Neural progenitor cell (in vitro differentiated cells): ENCODE measurements at regions not wholly inside any gene's neighbourhood (a gene's known extent, or its start where the extent isn't known, plus 50 kb on each side); places are given as distances from the start of the nearest gene placed in this dataset.

Experiments used
- DNase-seq: peaks from one replicate; pipeline ENCODE4 v3.0.0-alpha.2; 2016; ENCODE audit warnings: low spot score
- H2AFZ ChIP-seq: fragments of 200-600 bp; sonication (generic); replicated peaks from 2 replicates; pipeline ENCODE4 v1.6.1; 2016; ENCODE audit warnings: antibody characterized with exemption
- H3F3A ChIP-seq: fragments of 200-600 bp; sonication (generic); 2 replicates; pipeline ENCODE4 v1.6.1; 2016; ENCODE audit warnings: antibody characterized with exemption, low read depth
- H3K27ac ChIP-seq: fragments of 200-600 bp; sonication (generic); 2 replicates; pipeline ENCODE4 v1.5.1; 2016; ENCODE audit warnings: mild to moderate bottlenecking
- H3K27me3 ChIP-seq: fragments of 200-600 bp; sonication (generic); 2 replicates; pipeline ENCODE4 v1.6.1; 2016; ENCODE audit warnings: mild to moderate bottlenecking, moderate library complexity
- H3K36me3 ChIP-seq: fragments of 200-600 bp; sonication (generic); 2 replicates; pipeline ENCODE4 v1.5.1; 2016
- H3K4me1 ChIP-seq: fragments of 200-600 bp; sonication (generic); 2 replicates; pipeline ENCODE4 v1.6.1; 2016; ENCODE audit warnings: mixed run types
- H3K4me2 ChIP-seq: fragments of 200-600 bp; sonication (generic); 2 replicates; pipeline ENCODE4 v1.6.1; 2016
- H3K4me3 ChIP-seq: fragments of 200-600 bp; sonication (generic); 2 replicates; pipeline ENCODE4 v1.5.1; 2016
- H3K79me2 ChIP-seq: fragments of 200-600 bp; sonication (generic); 2 replicates; pipeline ENCODE4 v1.6.1; 2016; ENCODE audit warnings: low read depth
- H3K9ac ChIP-seq: fragments of 200-600 bp; sonication (generic); 2 replicates; pipeline ENCODE4 v1.6.1; 2016
- H3K9me3 ChIP-seq: fragments of 200-600 bp; sonication (generic); 2 replicates; pipeline ENCODE4 v1.5.1; 2016; ENCODE audit warnings: low read depth
- H4K20me1 ChIP-seq: fragments of 200-600 bp; sonication (generic); 2 replicates; pipeline ENCODE4 v1.6.1; 2016; ENCODE audit warnings: low read depth
- H3K27ac Mint-ChIP-seq: 3 replicates; pipeline ENCODE4 v1.8.0; 2021; ENCODE audit warnings: mixed read lengths
- H3K27me3 Mint-ChIP-seq: 2 replicates; pipeline ENCODE4 v1.8.0; 2022; ENCODE audit warnings: low read depth, mild to moderate bottlenecking, inconsistent platforms, moderate library complexity, mixed read lengths; ENCODE audit not compliant: insufficient read depth
- H3K36me3 Mint-ChIP-seq: 3 replicates; pipeline ENCODE4 v1.8.0; 2021; ENCODE audit warnings: mixed read lengths
- H3K4me1 Mint-ChIP-seq: 3 replicates; pipeline ENCODE4 v1.8.0; 2021; ENCODE audit warnings: mixed read lengths
- H3K4me3 Mint-ChIP-seq: 3 replicates; pipeline ENCODE4 v1.8.0; 2021; ENCODE audit warnings: mild to moderate bottlenecking, moderate library complexity, mixed read lengths
- H3K9me3 Mint-ChIP-seq: 3 replicates; pipeline ENCODE4 v1.8.0; 2020; ENCODE audit warnings: mixed read lengths
- CTCF ChIP-seq: fragments of 200-600 bp; sonication (generic); IDR thresholded peaks from 2 replicates; pipeline ENCODE4 v1.5.1; 2017; ENCODE audit warnings: antibody characterized with exemption, mild to moderate bottlenecking
- EZH2 ChIP-seq: fragments of 200-600 bp; sonication (generic); IDR thresholded peaks from 2 replicates; pipeline ENCODE4 v1.6.1; 2017; ENCODE audit warnings: antibody characterized with exemption, mild to moderate bottlenecking, moderate library complexity
- EZH2phosphoT487 ChIP-seq: fragments of 200-600 bp; sonication (generic); IDR thresholded peaks from 2 replicates; pipeline ENCODE4 v1.6.1; 2017; ENCODE audit warnings: antibody characterized with exemption

- Histone ChIP-seq H3K36me3 (no peaks in the 10 kb centered on the region), H3K4me1 (peaks cover 6% of the 10 kb centered on the region), H3K79me2 (no peaks in the 10 kb centered on the region), H2AFZ (no peak overlapping the region), H3K4me3 (no peak overlapping the region), H3K9ac (no peak overlapping the region), H3K27me3 (no peaks in the 10 kb centered on the region), H3K27ac (no peak overlapping the region), H3K4me2 (no peak overlapping the region), H4K20me1 (no peaks in the 10 kb centered on the region), H3F3A (peaks cover 20% of the 10 kb centered on the region), H3K9me3 (no peaks in the 10 kb centered on the region)
- no peaks in the 10 kb centered on the region for H3K36me3 Mint-ChIP-seq
- no peak for DNase-seq
- H3K27ac Mint-ChIP-seq = no peak overlapping the region
- TF ChIP-seq EZH2phosphoT487 (no peak), CTCF (no peak), EZH2 (no peak)
- no peaks in the 10 kb centered on the region for H3K4me1 Mint-ChIP-seq
- H3K27me3 Mint-ChIP-seq = peaks cover 4% of the 10 kb centered on the region
- H3K9me3 Mint-ChIP-seq = peaks cover 8% of the 10 kb centered on the region
- no peak overlapping the region for H3K4me3 Mint-ChIP-seq
Measured at GRCh38 chrX:39096599-39096998, 295.3 kb downstream of the MID1IP1 start.

GRCh38 chrX:39104745-39105144 is 303.5 kb downstream of the MID1IP1 start:
- Histone ChIP-seq H3K36me3 (no peaks in the 10 kb centered on the region), H4K20me1 (no peaks in the 10 kb centered on the region), H3K4me3 (no peak overlapping the region), H3K4me1 (no peaks in the 10 kb centered on the region), H3K9ac (no peak overlapping the region), H2AFZ (no peak overlapping the region), H3K9me3 (no peaks in the 10 kb centered on the region), H3K27ac (no peak overlapping the region), H3K79me2 (no peaks in the 10 kb centered on the region), H3F3A (no peaks in the 10 kb centered on the region), H3K4me2 (no peak overlapping the region), H3K27me3 (no peaks in the 10 kb centered on the region)
- no peak for DNase-seq
- Mint-ChIP-seq H3K27me3 (no peaks in the 10 kb centered on the region), H3K4me1 (no peaks in the 10 kb centered on the region), H3K4me3 (no peak overlapping the region), H3K27ac (no peak overlapping the region), H3K36me3 (no peaks in the 10 kb centered on the region), H3K9me3 (peaks cover 7% of the 10 kb centered on the region)
- TF ChIP-seq EZH2 = no peak
- TF ChIP-seq EZH2phosphoT487 = no peak
- TF ChIP-seq CTCF = no peak

- Mint-ChIP-seq H3K4me3 (no peak overlapping the region), H3K27me3 (no peaks in the 10 kb centered on the region), H3K27ac (no peak overlapping the region), H3K9me3 (peaks cover 9% of the 10 kb centered on the region), H3K36me3 (no peaks in the 10 kb centered on the region), H3K4me1 (no peaks in the 10 kb centered on the region)
- H3K4me3 ChIP-seq = no peak overlapping the region
- no peaks in the 10 kb centered on the region for H3K27me3 ChIP-seq
- H3K9ac ChIP-seq = no peak overlapping the region
- no peak overlapping the region for H3K27ac ChIP-seq
- no peak overlapping the region for H2AFZ ChIP-seq
- H3K4me1 ChIP-seq = no peaks in the 10 kb centered on the region
- no peaks in the 10 kb centered on the region for H3K79me2 ChIP-seq
- no peaks in the 10 kb centered on the region for H4K20me1 ChIP-seq
- TF ChIP-seq EZH2 = no peak
- no peak for TF ChIP-seq EZH2phosphoT487
- TF ChIP-seq CTCF = no peak
- no peaks in the 10 kb centered on the region for H3K36me3 ChIP-seq
- H3K4me2 ChIP-seq = no peak overlapping the region
- no peak for DNase-seq
- H3F3A ChIP-seq = no peaks in the 10 kb centered on the region
- H3K9me3 ChIP-seq = peaks cover 11% of the 10 kb centered on the region
Measured at GRCh38 chrX:39112143-39112542, 310.9 kb downstream of the MID1IP1 start.

GRCh38 chrX:39115166-39115565 is 313.9 kb downstream of the MID1IP1 start:
- Mint-ChIP-seq H3K9me3 (peaks cover 9% of the 10 kb centered on the region), H3K27ac (no peak overlapping the region), H3K4me3 (no peak overlapping the region), H3K36me3 (no peaks in the 10 kb centered on the region), H3K4me1 (no peaks in the 10 kb centered on the region), H3K27me3 (peaks cover 2% of the 10 kb centered on the region)
- Histone ChIP-seq H3K27ac (no peak overlapping the region), H3K4me1 (no peaks in the 10 kb centered on the region), H2AFZ (no peak overlapping the region), H3K4me3 (no peak overlapping the region), H3K9me3 (peaks cover 11% of the 10 kb centered on the region), H3K36me3 (no peaks in the 10 kb centered on the region), H3K27me3 (no peaks in the 10 kb centered on the region), H3K4me2 (no peak overlapping the region), H3F3A (no peaks in the 10 kb centered on the region), H4K20me1 (no peaks in the 10 kb centered on the region), H3K79me2 (no peaks in the 10 kb centered on the region), H3K9ac (no peak overlapping the region)
- TF ChIP-seq EZH2 (no peak), CTCF (no peak), EZH2phosphoT487 (no peak)
- DNase-seq = no peak
